HCT116 (cell line): ENCODE measurements at regions not wholly inside any gene's neighbourhood (a gene's known extent, or its start where the extent isn't known, plus 50 kb on each side); places are given as distances from the start of the nearest gene placed in this dataset.

Experiments
- ATAC-seq: fragments of 200-7000 bp; cut with Tn5 transposase; 2 replicates; pipeline ENCODE4 v1.9.1; 2020; ENCODE audit warnings: mild to moderate bottlenecking, moderate library complexity
- BruUV-seq: library from RNA; stranded (reverse); fragments of 400-500 nt; replicated peaks from 2 replicates; lab custom pipeline; 2021; lab: Mats Ljungman, UMichigan
- CTCF ChIA-PET: fragments of 300-600 bp; sonication (Branson Sonifier 250); formaldehyde crosslinking; loops from one replicate; lab custom pipeline; 2021; ENCODE audit warnings: antibody characterized with exemption; lab: Charles Lee
- POLR2A ChIA-PET: fragments of 300-600, 350-600 bp; sonication (Branson Sonifier 250); formaldehyde crosslinking; loops from one replicate; lab custom pipeline; 2021; ENCODE audit warnings: antibody characterized with exemption; lab: Charles Lee
- RAD21 ChIA-PET, 2 experiments: fragments of 300-600 bp; sonication (Branson Sonifier 250); formaldehyde crosslinking; loops; one replicate each; lab custom pipeline; 2023; ENCODE audit warnings: low total read pairs in 2 of 2; ENCODE audit not compliant: uncharacterized antibody in 2 of 2, unreplicated experiment in 2 of 2, low non-redundant PET in 1 of 2; lab: Charles Lee
- DNase-seq: peaks from one replicate; pipeline ENCODE4 v3.0.0-alpha.2; 2010; ENCODE audit warnings: low read depth, low spot score
- H2AFZ ChIP-seq: fragments of 200-600 bp; shearing (Covaris generic), sonication (generic); 2 replicates; pipeline ENCODE4 v1.6.1; 2017; ENCODE audit warnings: low read depth, mixed run types, mixed read lengths, antibody characterized with exemption, low read length; ENCODE audit not compliant: poor library complexity, severe bottlenecking
- H3K27ac ChIP-seq: 2 replicates; pipeline ENCODE4 v1.5.1; 2012; ENCODE audit warnings: low read depth, low read length
- H3K27me3 ChIP-seq: fragments of 200-600 bp; sonication (generic); 2 replicates; pipeline ENCODE4 v1.6.1; 2016; ENCODE audit warnings: mixed run types, low read length, mixed read lengths; ENCODE audit not compliant: insufficient read depth
- H3K36me3 ChIP-seq, 2 experiments: fragments of 200-500 bp in 1 of 2; fragments of 200-600 bp in 1 of 2; sonication (Bioruptor generic) in 1 of 2; sonication (generic) in 1 of 2; 2 replicates each; pipeline versions ENCODE4 v1.5.1 to v1.6.1; 2014 to 2016; ENCODE audit warnings: low read length in 2 of 2, inconsistent platforms in 1 of 2, mixed read lengths in 1 of 2, mixed run types in 1 of 2; ENCODE audit not compliant: insufficient read depth in 2 of 2, control insufficient read depth in 1 of 2
- H3K4me1 ChIP-seq, 2 experiments: fragments of 200-600 bp in 1 of 2; sonication (generic) in 1 of 2; 2 replicates each; pipeline versions ENCODE4 v1.5.1 to v1.6.1; 2012 to 2017; ENCODE audit warnings: low read length in 2 of 2, inconsistent platforms in 1 of 2, mild to moderate bottlenecking in 1 of 2, mixed read lengths in 1 of 2, mixed run types in 1 of 2, moderate library complexity in 1 of 2; ENCODE audit not compliant: insufficient read depth in 2 of 2, control insufficient read depth in 1 of 2
- H3K4me2 ChIP-seq: fragments of 200-600 bp; sonication (generic); 2 replicates; pipeline ENCODE4 v1.6.1; 2017; ENCODE audit warnings: mixed run types, low read length, mixed read lengths
- H3K4me3 ChIP-seq, 2 experiments: fragments of 200-600 bp in 1 of 2; sonication (generic) in 1 of 2; replicated peaks in 1 of 2; 2 replicates each; pipeline ENCODE4 v1.5.1; 2011 to 2016; ENCODE audit warnings: low read length in 2 of 2, control low read depth in 1 of 2, low read depth in 1 of 2, mild to moderate bottlenecking in 1 of 2, mixed read lengths in 1 of 2, mixed run types in 1 of 2
- H3K79me2 ChIP-seq: fragments of 200-600 bp; sonication (generic); 2 replicates; pipeline ENCODE4 v1.6.1; 2017; ENCODE audit warnings: mild to moderate bottlenecking, mixed run types, low read length, moderate library complexity, mixed read lengths; ENCODE audit not compliant: insufficient read depth
- H3K9ac ChIP-seq: fragments of 200-600 bp; sonication (generic); 2 replicates; pipeline ENCODE4 v1.6.1; 2016; ENCODE audit warnings: low read length, mixed read lengths
- H3K9me2 ChIP-seq: fragments of 200-600 bp; sonication (generic), shearing (Covaris generic); 2 replicates; pipeline ENCODE4 v1.6.1; 2017; ENCODE audit warnings: mixed run types, mild to moderate bottlenecking, moderate library complexity; ENCODE audit not compliant: insufficient read depth
- H3K9me3 ChIP-seq, 2 experiments: fragments of 200-500 bp in 1 of 2; fragments of 200-600 bp in 1 of 2; sonication (Bioruptor generic) in 1 of 2; sonication (generic) in 1 of 2; 2 replicates each; pipeline ENCODE4 v1.6.1; 2014 to 2017; ENCODE audit warnings: low read length in 2 of 2, mixed read lengths in 2 of 2, inconsistent platforms in 1 of 2, low read depth in 1 of 2, mild to moderate bottlenecking in 1 of 2, mixed run types in 1 of 2, moderate library complexity in 1 of 2; ENCODE audit not compliant: control insufficient read depth in 1 of 2, insufficient read depth in 1 of 2
- H4K20me1 ChIP-seq: fragments of 200-600 bp; sonication (generic), shearing (Covaris generic); 2 replicates; pipeline ENCODE4 v1.6.1; 2017; ENCODE audit warnings: mixed run types, mild to moderate bottlenecking, moderate library complexity; ENCODE audit not compliant: insufficient read depth
- CEBPB ChIP-seq: IDR thresholded peaks from 2 replicates; pipeline ENCODE4 v1.6.1; 2012; ENCODE audit warnings: low read depth
- CTCF ChIP-seq, 3 experiments: fragments of 200-600 bp in 1 of 3; sonication (generic) in 1 of 3; IDR thresholded peaks in 2 of 3; conservative IDR thresholded peaks in 1 of 3; 2 replicates each; pipeline ENCODE4 v1.5.1; 2012 to 2017; ENCODE audit warnings: low read depth in 2 of 3, low read length in 2 of 3, antibody characterized with exemption in 1 of 3, borderline replicate concordance in 1 of 3, control low read depth in 1 of 3, mild to moderate bottlenecking in 1 of 3, mixed read lengths in 1 of 3, mixed run types in 1 of 3, moderate library complexity in 1 of 3; ENCODE audit not compliant: insufficient read depth in 1 of 3
- POLR2AphosphoS5 ChIP-seq: IDR thresholded peaks from 2 replicates; pipeline ENCODE4 v1.6.1; 2011; ENCODE audit warnings: mild to moderate bottlenecking, low read depth, low read length, moderate library complexity
- RAD21 ChIP-seq: IDR thresholded peaks from 2 replicates; pipeline ENCODE4 v1.6.1; 2012; ENCODE audit warnings: low read depth, mild to moderate bottlenecking
- SIN3A ChIP-seq: IDR thresholded peaks from 2 replicates; pipeline ENCODE4 v1.6.1; 2012; ENCODE audit warnings: low read depth
- intact Hi-C: fragments of 100-400 bp; cut with micrococcal nuclease; formaldehyde crosslinking; loops from 2 replicates; pipeline ENCODE4 v1.10.0; 2022

GRCh38 chr6:88238065-88238464, 71.9 kb upstream of the CNR1 start:
- intact Hi-C loops: loop anchor here (1.0 to 10.0 kb wide), 4 partner anchors 308 to 1173 kb away; no protein-coding TSS in a partner anchor
- ChIA-PET CTCF (interaction anchor here (1.2 to 1.3 kb wide), 2 partner anchors 308 to 845 kb away, joined by 4 to 5 read pairs; no protein-coding TSS in a partner anchor), POLR2A (interaction anchor here (0.7 kb wide), 1 partner anchor 1177 kb away, joined by 3 read pairs; no protein-coding TSS in a partner anchor), RAD21 (no interaction called here)
- peak; percentile 67 for ATAC-seq
- H3K36me3 ChIP-seq: no peaks in the 10 kb centered on the region
- no peaks in the 10 kb centered on the region for H3K4me1 ChIP-seq
- no peak overlapping the region for H3K27ac ChIP-seq
- H4K20me1 ChIP-seq: no peaks in the 10 kb centered on the region
- no peaks in the 10 kb centered on the region for H3K9me2 ChIP-seq
- no peak for TF ChIP-seq SIN3A
- TF ChIP-seq RAD21: peak; percentile 62
- TF ChIP-seq POLR2AphosphoS5: no peak
- TF ChIP-seq CTCF (IDR thresholded peaks at IDR 0.05 in 2 of 3, conservative IDR thresholded peaks at IDR 0.05 in 1 of 3; ENCODE audit: borderline replicate concordance in 1 of 3, insufficient read depth in 1 of 3, low read depth in 2 of 3, low read length in 2 of 3): peak; percentile 28 to 44 (median 40); a peak in 5 of 6 replicates
- TF ChIP-seq, all 23 proteins: peak for 2
- no peak overlapping the region for H3K9ac ChIP-seq
- BruUV-seq: no TSS peak
- no peaks in the 10 kb centered on the region for H3K9me3 ChIP-seq
- peak; percentile 13 for DNase-seq
- no peak overlapping the region for H3K4me2 ChIP-seq
- H2AFZ ChIP-seq: no peak overlapping the region
- no peak overlapping the region for H3K4me3 ChIP-seq
- H3K27me3 ChIP-seq: no peaks in the 10 kb centered on the region
- H3K79me2 ChIP-seq: no peaks in the 10 kb centered on the region

GRCh38 chr6:88236612-88237360, 70.6 kb upstream of the CNR1 start:
- H4K20me1 ChIP-seq: no peaks in the 10 kb centered on the region
- ChIA-PET CTCF (no interaction called here), RAD21 (no interaction called here), POLR2A (no interaction called here)
- intact Hi-C loops: loop anchor here (10.0 kb wide), 3 partner anchors 402 to 1172 kb away; no protein-coding TSS in a partner anchor
- H2AFZ ChIP-seq: no peak overlapping the region
- no peak overlapping the region for H3K4me2 ChIP-seq
- DNase-seq (no peak), ATAC-seq (no peak)
- no peaks in the 10 kb centered on the region for H3K27me3 ChIP-seq
- H3K4me3 ChIP-seq: no peak overlapping the region
- no peaks in the 10 kb centered on the region for H3K36me3 ChIP-seq
- no peaks in the 10 kb centered on the region for H3K9me3 ChIP-seq
- H3K9ac ChIP-seq: no peak overlapping the region
- H3K27ac ChIP-seq: no peak overlapping the region
- H3K79me2 ChIP-seq: no peaks in the 10 kb centered on the region
- no peaks in the 10 kb centered on the region for H3K4me1 ChIP-seq
- H3K9me2 ChIP-seq: no peaks in the 10 kb centered on the region
- no peak for TF ChIP-seq CEBPB
- no TSS peak for BruUV-seq
